ENCODE measurements at regions not wholly inside any gene's neighbourhood (a gene's known extent, or its start where the extent isn't known, plus 50 kb on each side); places are given as distances from the start of the nearest gene placed in this dataset.
"Not testable (repeated sequence)": the region's sequence is repeated elsewhere in the genome, so short reads cannot be mapped to it uniquely, and the experiment has no call there.

DNA sequence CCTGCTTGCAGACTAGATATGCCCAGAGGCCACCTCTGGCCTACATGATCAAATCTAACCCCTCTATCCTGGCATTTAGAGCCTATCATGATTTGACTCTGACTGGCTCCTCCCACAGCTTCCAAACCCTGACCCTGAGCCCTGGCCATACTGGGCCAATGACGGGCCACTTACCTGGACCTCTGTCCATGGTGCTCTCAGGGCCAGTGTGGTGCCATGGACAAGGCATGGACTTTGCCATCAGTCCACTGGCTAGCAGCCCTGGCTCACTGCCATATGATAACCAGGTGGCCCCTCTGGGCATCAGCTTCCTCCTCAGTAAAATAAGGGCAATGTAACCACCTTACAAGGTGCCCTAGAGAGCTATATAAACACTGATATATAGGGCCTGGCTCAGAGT, 713.4 kb downstream of the PTPRU start:
- DNase-seq, result no peak

DNA sequence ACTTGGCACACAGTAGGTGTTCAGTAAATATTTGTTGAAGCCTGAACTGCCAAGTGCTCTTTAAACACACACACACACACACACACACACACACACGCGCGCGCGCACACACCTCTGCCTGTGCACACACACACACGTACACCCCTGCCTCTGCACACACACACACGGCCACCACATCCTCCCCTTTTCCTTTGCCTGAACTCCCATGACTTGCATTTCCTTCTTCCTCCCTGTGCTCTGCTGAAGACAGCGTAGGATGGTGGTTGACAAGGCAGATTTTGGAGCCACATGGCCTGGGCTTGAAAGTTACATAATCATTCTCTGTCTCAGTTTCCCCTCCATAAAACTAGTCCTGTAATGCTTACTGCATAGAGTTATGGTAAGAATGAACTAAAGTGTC, 712.3 kb downstream of the PTPRU start:
- DNase-seq, result no peak

DNA sequence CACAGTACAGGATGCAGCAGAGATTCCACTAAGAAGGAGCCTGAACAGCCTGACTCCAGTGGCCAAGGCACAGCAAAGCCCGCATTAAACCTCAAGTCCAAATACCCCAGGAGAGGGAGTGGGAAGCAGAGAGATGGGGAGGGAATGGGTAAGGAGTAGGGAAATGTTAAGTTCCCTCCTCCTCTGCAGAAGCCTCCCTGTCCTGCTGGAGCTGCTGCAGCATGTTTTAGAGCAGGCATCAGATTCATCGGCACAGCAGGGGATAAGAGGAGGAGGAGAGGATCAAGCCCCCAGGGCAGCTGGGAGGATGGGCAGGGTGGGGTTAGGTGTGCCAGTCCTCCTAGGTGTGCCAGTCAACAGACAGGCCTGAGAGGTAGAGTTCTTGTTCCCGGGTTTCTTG, 709.7 kb downstream of the PTPRU start:
- no peak for DNase-seq

DNA sequence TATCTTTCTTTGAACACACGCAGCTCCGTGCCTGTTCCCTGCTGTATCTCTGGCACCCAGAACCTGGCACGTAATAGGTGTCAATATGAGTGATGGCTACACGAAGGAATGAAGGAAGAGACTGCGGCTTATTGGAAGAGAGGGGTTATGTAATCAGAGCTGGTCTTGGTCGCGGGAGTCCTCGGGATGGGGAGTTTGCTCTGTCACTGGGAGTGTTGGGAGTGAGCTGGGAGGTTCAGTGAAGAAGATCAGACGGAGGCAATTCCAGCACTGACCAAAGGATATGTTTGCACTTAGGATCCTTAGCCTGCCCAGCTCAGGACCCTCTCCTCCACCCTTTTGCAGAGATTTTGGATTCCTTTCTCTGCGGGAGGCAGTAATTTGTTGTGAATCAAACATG, 709.1 kb downstream of the PTPRU start:
- no peak for DNase-seq

DNA sequence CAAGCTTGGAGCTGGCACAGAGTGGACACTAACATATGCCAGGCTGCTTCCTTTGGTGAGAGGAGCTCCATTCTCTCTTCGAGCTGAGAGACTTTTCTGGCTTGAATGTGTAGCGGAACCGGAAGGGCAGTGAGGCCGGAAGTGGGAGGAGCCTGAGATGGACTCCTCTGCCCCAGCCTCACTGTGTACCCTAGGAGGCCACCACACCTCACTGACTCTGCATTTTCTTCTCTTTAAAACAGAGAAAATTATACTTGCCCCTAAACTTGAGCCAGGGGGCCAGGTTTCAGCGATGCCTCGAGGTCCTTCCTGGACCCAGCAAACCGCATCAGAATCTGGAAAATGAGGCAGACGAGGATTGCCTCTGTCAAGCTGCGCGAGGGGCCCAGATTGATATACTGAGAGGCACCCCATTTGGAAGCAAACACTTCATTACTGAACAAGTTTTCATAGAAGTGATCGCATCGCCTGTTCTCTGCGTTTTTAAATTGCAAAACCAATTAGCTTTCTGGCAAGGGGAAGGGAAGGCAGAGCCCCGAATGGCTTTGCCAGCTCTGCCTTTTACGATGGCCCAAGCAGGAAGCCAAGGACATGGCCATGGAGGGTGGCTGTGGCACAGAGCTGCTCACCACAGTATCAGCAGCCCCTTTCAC, 708.1 kb downstream of the PTPRU start:
- no peak for DNase-seq

DNA sequence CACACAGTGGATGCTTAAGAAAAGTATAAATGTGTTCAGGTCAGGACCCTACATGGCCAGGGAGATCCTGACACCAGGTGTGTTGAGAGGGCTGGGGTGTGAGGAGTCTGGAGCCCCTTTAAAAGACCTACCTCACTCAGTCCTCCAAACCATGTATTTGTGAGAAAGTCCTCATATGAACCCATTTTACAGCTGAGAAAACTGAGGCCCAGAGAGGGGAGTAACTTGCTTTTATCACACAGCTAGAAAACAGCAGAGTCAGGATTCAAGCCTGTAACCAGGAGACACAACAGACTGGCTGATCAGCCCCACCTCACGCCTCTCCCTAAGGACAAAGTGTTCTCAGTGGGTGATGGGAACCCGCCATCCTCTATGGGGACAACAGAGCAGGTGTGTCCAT, 706.7 kb downstream of the PTPRU start:
- DNase-seq, result no peak

DNA sequence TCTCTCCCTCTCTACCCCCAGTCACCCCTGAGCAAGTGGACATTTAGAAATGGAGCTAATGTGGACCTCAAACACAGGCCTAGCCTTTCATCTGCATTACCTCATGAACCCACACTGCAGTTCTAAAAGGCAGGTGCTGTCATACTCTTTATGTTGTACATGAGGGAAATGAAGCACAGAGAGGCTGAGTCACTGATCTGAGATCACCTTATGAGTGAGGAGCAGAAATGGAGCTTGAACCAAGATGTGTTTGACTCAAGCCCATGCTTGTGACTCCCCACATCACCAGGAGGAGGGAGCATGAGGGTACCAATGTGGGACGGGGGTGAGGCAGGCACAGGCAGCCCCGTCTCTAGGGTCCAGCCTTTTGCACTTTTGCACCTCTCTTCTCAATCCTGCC, 702.8 kb downstream of the PTPRU start:
- DNase-seq, result no peak

DNA sequence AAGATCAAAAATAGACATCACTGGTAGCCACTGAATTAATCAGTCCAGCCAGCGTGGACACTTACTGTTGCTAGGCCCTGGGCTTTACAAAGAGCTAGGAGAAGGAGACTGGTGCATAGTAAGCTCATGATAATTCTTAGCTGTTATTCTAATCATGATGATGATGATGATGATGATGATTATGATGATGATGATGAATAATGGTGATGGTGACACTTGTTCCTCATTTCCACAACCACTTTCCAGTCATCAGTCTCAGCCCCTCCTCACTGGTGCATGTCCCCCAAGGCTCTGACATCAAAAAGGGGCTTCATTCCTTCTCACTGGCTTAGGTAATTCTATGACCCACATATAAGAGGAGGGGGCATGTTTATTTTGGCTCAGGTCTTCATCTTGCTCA, 701.0 kb downstream of the PTPRU start:
- no peak for DNase-seq

DNA sequence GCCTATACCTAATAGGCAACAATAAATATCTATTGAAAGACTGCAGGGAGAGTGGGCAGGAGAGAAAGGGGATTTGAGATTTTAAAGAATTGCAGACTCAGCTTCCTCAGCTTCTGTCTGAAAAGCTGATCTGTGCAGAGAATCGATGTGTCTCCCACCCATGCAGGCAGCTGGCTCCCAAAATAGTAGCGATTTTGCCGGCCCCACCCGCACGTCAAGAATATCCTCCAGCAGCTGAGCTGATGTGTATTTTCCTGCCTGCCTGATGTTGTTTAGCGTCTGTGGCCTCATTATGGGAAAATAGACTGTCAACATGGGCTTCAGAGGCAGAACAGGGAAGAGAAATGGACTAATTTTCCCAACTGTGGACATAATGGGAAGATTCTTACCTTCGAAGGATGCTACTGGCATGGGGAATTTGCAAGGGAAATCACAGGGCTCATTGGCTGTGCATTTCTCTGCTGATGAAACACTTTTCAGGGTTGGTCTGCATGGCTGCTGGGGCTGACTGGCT, 699.8 kb downstream of the PTPRU start:
- DNase-seq, result no peak

DNA sequence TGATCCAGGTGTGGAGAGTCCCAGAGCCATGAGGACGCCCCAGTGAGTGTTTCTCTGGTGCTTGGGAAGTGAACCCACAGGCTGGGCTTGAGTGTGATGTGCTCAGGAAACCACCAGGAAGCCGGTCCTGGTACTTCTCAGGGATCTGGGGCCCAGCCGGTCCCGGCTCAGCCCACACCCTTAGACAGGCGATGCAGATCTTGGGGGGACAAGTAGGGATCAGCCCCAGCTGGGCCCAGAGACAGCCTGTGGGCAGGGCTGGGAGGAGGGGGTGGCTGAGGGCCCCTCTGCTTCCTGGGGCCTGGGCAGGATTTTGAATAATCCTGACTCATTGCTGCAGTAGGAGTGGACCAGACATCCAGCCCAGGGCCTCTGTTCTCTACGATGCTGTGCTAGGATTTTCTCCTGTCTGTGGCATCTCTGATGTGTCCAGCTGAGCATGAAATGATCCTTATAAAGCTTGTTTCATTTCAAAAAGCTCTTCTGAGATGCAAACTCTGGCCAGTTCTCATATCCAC, 698.0 kb downstream of the PTPRU start:
- no peak for DNase-seq

DNA sequence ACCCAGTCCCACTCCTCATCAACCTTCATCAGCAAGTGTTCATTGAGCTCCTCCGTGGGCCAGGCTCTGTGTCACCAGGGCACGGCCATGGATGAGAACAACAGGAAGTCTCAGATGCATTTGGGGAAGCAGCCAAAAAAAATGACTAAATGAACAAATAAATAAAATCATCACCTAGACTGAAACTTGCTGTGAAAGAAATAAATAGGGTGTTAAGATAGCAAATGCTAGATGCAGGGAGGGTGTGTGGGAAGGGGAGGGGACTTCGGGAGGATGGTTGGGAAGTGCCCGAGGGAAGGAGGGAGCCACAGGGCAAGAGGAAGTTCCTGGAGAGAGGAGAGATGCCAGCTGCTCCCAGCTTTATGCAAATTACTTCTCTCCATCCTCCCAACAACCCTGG, 696.7 kb downstream of the PTPRU start:
- DNase-seq, result no peak

DNA sequence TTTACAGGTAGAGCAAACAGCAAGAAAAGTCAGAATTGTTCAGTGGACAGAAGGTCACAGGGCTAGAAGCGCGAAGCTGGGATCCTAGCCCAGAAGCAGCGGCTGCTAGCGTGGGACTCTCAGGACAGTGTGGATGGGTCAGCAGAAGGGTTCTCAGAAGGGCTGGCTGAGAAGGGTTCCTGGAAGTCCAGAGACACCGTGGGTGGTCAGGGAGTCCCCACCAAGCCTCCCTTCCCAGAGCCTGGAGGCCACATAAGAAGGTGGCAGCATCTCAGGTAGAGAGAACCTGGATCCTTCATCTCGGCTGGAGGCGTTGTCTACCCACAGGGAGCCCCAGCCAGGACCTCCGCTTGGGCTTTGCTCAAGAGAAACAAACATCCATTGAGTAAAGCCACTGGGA, 696.3 kb downstream of the PTPRU start:
- no peak for DNase-seq

DNA sequence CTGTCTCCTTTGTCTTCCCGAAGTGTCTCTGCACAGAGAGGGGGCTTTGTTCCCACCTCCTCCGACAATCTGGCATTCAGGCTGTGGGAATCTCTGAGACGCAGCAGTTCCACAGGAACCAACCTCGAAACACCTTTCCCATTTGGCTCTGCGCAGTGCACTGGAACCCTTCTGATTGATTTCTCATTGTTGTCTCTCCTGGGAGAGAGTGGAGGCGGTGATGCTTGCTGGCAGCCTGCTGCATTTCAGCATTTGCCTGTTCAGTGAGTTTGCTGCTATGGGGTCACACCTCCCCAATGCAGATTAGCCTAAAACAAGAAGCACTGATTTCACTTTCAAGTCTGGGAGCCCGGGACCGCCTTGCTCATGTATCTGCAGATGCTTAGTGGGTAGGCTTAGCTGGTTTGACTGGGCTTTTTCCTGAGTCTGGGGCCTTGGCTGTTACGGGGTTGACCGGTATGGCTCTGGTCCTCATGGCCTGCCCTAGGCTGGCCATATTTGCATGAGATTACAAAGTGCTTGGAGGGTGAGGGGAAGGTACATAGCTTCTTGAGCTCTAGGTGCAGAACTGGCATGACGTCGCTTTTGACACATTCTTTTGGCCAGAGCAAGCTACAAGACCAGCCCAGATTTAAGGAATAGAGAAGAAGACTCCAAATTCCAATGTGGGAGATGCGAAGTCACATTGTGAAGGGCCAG, 695.3 kb downstream of the PTPRU start:
- no peak for DNase-seq

DNA sequence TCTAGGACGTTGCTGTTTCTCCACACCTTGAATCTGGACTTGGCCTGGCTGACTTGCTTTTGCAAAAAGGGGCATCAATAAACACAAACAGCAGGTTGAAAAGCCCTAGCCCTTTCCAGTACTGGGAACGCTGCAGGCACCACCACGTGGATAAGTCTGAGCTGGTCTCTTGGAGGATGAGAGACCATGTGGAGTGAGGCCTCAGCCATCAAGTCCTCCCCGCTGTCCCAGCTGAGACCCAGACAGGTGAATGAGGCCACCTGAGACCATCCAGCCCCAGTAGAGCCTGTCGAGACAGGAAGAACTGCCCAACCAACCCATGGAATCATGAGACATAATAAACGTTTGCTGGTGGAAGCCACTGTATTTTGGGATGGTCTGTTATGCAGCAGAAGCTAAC, 688.7 kb downstream of the PTPRU start:
- DNase-seq, result no peak

DNA sequence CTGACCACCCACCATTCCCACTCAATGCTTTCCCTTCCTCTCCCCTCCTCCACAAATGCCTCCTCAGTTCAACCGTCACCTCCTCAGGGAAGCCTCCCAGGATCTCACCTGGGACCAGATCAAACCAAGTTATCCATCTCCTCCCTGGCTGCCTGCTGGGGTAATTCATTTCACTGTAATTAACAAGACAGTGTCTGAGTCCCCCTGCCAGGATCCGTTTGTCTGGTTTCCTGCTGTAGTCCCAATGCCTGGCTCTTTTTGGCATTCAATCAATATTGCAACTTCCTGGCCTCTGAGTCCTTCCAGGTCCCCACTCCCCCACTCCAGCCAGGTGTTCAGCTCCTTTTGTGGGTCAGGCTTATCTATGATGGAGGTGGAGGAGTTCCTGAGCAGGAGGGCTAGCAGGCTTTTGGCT, 687.7 kb downstream of the PTPRU start:
- no peak for DNase-seq

DNA sequence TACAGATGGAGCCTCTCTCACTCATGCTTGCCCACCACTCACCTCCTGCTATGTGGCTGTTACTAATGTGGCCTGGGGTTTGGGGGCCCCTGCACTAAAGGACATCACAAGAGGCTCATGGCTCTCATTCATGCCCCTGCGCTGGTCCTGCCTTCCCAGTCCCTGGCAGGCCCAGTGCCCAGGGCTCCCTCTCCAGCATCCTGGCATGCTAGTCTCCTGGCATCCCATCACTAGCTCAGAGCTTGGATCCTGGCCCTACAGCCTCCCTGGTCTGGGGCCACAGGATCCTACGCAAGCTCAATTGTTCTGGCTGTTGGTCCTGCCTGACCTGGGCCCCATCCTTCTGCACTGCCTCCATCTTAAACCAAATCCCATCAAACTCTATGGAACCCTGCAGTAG, 685.4 kb downstream of the PTPRU start:
- DNase-seq, result no peak

DNA sequence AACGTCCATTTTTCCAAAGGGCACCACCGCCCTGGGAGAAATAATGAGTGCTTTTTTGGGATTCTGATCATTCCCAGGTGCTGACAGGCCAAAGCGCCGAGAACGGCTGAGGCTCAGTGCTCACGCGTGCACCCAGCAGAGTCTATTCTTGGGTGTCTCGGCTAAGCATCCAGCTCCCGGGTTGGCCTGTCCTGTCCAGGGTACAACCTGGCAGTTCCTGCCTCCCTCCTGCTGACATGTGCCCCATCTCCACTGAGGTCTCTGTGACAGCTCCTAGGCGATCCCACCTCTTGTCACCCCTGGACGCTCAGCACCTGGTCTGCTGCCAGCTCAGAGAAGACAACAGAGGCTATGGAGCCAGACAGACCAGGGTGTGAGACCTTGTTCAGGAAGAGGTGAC, 684.5 kb downstream of the PTPRU start:
- DNase-seq, result no peak

DNA sequence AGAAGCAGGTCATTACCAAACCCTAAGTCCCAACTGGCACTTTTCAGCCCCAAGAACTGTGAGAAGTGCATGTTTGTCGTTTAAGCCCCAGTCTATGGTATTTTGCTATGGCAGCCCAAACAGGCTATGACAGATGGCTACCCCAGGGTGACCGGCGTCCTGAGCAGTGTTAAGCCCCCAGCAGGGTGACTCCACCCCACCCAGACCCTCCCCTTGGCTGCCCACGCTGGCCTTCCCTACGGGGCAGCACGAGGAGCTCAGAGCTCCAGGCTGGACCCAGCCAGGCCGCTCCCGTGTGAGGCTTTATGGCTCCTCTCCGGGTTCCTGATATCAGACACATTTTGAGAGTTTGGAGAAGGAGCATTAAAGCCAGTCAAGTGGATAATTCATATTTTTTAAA, 684.0 kb downstream of the PTPRU start:
- no peak for DNase-seq

DNA sequence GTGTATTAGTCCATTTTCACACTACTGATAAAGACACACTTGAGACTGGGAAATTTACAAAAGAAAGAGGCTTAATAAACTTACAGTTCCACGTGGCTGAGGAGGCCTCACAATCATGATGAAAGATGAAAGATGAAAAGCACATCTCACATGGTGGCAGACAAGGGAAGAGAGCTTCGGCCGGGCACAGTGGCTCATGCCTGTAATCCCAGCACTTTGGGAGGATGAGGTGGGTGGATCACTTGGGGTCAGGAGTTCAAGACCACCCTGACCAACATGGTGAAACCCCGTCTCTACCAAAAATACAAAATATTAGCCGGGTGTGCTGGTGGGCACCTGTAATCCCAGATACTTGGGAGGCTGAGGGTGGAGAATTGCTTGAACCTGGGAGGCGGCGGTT, 682.7 kb downstream of the PTPRU start:
- DNase-seq, result not testable (repeated sequence)

DNA sequence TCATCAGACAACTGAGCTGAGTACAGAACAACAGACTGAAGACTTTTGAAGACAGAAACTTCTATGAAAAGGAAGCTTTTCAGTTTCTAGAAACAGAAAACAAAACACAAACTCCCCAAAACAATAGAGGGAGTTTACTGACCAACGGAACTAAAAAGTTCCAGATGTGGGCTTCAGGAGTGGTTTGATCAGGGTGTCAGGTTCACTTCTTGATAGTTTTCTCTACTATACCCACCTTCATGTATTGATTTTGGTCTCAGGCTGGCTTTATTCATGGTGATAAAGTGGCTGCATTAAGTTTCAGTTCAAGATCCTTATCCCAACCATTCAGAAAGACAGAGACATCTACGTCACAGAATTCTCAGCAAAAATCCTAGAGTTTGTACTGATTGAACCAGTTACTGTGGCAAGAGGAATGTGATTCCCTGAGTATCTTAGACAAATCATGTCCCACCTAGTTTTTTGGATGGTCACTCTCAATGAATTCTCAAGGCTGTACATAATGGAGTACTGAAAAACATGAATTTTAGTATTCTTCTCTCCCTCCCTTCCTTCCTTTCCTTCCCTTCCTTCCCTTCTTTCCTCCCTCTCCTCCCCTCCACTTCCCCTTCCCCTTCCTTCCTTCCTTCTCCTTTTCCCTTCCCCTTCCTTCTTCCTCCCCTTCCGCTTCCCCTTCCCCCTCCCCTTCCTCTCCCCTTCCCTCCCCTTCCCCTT, 680.5 kb downstream of the PTPRU start:
- no peak for DNase-seq

DNA sequence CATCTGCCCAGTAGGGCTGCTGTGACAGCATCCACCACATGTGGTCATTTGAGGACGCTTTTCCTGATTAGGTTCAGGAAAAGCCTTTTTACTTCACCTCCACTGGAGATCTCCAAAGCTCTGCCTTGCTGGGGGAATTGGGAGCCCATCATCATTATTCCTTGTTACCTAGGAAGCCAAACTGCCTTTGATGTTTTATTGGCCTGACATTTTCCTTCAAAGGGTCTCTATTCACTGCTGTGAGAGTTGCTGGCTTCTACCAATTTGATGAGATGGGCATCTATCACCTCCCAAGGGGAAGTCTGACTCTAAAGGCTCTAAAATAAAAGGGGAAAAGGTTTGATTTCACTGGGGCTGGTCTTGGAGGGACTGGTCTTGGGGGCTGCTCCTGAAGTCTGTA, 678.6 kb downstream of the PTPRU start:
- no peak for DNase-seq

DNA sequence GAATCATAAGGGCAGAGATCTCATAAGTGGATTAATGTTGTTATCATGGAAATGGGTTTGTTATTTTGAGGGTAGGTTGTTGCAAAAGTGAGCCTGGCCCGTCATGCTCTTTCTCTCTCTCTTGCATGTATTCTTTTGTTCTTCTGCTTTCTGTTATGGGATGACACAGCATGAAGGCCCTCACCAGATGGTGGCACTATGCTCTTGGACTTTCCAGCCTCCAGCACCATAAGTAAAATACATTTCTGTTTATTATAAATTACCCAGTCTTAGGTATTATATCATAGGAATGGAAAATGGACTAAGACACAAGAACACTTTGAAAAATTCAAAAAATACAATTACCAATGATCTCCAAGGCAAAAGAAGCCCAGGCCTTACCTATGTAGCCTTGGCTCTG, 676.1 kb downstream of the PTPRU start:
- DNase-seq, result no peak

DNA sequence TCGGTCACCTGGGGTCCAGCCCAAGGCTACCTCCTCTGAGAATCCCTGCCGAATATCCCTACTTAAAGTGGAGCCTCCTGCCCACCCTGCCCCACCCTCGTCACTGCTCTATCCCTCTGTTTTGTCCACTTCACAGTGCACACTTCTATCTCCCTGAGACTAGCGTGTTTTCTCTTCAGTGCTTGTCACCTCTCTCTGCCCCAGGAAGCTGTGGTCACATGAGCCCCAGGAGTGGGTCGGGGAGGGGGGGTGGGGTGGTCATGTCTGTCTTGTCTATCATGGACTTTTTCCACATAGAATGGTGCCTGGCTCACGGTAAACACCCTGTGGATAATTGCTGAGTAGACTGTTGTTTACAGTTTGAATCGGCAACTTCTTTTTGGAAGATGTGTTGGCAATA, 673.6 kb downstream of the PTPRU start:
- DNase-seq, result no peak

DNA sequence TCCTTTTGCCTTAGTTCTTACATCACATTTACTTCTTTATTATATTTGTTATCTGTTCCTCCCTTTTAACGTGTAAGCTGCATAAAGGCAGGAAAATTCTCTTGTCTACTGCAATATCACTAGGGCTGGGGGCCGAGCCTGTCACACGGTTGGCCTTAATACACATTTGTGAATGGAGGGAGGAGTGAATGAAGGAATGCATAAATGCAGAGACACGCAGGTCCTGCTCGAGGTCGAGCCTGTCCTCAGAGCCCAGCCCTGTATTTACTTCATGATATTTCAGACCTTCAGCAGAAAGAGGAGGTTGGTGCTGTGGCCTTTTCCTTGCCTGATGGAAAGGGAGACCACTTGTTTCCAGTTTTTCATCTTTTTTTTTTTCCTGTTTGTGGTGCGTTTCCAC, 671.3 kb downstream of the PTPRU start:
- DNase-seq, result no peak
